Activated T-cell treated with anti-CD3 and anti-CD28 coated beads, Interleukin-2, amount 50 U/mL, for 72 hours (primary cell): ENCODE measurements at regions not wholly inside any gene's neighbourhood (a gene's known extent, or its start where the extent isn't known, plus 50 kb on each side); places are given as distances from the start of the nearest gene placed in this dataset.

ENCODE experiments used
- ATAC-seq, 2 donors: fragments of 150-1000 bp; cut with Tn5 transposase; replicated peaks in 1 of 2; 2 replicates each; pipeline ENCODE4 v1.10.0; 2021; ENCODE audit warnings: moderate library complexity in 2 of 2, mild to moderate bottlenecking in 1 of 2
- DNase-seq, 2 donors: peaks; one replicate each; pipeline ENCODE4 v3.0.0; 2021 to 2022; ENCODE audit warnings: mixed read lengths in 1 of 2
- H3K27ac Mint-ChIP-seq: one replicate; pipeline ENCODE4 v1.8.0; 2022; ENCODE audit warnings: mild to moderate bottlenecking, moderate library complexity, mixed read lengths
- H3K27me3 Mint-ChIP-seq: one replicate; pipeline ENCODE4 v1.8.0; 2022; ENCODE audit warnings: low read depth, mixed read lengths
- H3K36me3 Mint-ChIP-seq, 2 donors: one replicate each; pipeline ENCODE4 v1.8.0; 2022; ENCODE audit warnings: mixed read lengths in 2 of 2, mild to moderate bottlenecking in 1 of 2; ENCODE audit not compliant: insufficient read depth in 2 of 2
- H3K4me1 Mint-ChIP-seq: one replicate; pipeline ENCODE4 v1.8.0; 2022; ENCODE audit warnings: low read depth, mixed read lengths
- H3K4me3 Mint-ChIP-seq, 2 donors: one replicate each; pipeline ENCODE4 v1.8.0; 2022; ENCODE audit warnings: mild to moderate bottlenecking in 2 of 2, mixed read lengths in 2 of 2, moderate library complexity in 2 of 2
- H3K9me3 Mint-ChIP-seq, 2 donors: one replicate each; pipeline ENCODE4 v1.8.0; 2022; ENCODE audit warnings: mixed read lengths in 2 of 2

DNA sequence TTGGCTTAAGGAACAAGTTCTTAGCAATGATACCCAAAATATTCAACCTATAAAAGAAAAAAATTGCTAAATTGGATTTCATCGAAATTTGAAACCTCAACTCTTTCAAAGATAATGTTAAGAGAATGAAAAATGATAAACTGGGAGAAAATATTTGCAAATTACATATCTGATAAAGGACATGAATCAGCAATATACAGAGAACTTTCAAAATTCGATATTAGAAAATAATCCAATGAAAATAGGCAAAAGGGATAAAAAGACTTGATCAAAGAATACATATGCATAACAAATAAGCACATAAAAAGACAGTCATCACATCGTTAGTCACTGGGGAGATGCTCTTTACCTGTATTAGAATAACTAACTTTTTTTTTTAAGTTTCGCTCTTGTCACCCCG is 73.0 kb upstream of the NEO1 start:
- H3K4me3 Mint-ChIP-seq: no peak overlapping the region
- H3K27ac Mint-ChIP-seq: no peak overlapping the region
- no peaks in the 10 kb centered on the region for H3K36me3 Mint-ChIP-seq
- DNase-seq (no peak), ATAC-seq (no peak)
- peaks cover 16% of the 10 kb centered on the region for H3K27me3 Mint-ChIP-seq
- H3K9me3 Mint-ChIP-seq: no peaks in the 10 kb centered on the region
- H3K4me1 Mint-ChIP-seq: no peaks in the 10 kb centered on the region

- H3K27me3 Mint-ChIP-seq: peaks cover 21% of the 10 kb centered on the region
- no peak overlapping the region for H3K4me3 Mint-ChIP-seq
- H3K9me3 Mint-ChIP-seq: no peaks in the 10 kb centered on the region
- DNase-seq (no peak), ATAC-seq (no peak)
- no peak overlapping the region for H3K27ac Mint-ChIP-seq
- no peaks in the 10 kb centered on the region for H3K36me3 Mint-ChIP-seq
- H3K4me1 Mint-ChIP-seq: no peaks in the 10 kb centered on the region
These were observed 74.0 kb upstream of the NEO1 start for GRCh38 chr15:72978223-72978622.

- Mint-ChIP-seq H3K27ac (no peak overlapping the region), H3K4me1 (no peaks in the 10 kb centered on the region), H3K9me3 (no peaks in the 10 kb centered on the region), H3K27me3 (peaks cover 47% of the 10 kb centered on the region), H3K36me3 (no peaks in the 10 kb centered on the region), H3K4me3 (no peak overlapping the region)
- no peak for DNase-seq
- no peak for ATAC-seq
These were observed 79.9 kb upstream of the NEO1 start for GRCh38 chr15:72972362-72972761.

- no peak for ATAC-seq
- no peak overlapping the region for H3K27ac Mint-ChIP-seq
- H3K4me1 Mint-ChIP-seq: no peaks in the 10 kb centered on the region
- H3K4me3 Mint-ChIP-seq: no peak overlapping the region
- no peak for DNase-seq
- no peaks in the 10 kb centered on the region for H3K36me3 Mint-ChIP-seq
- H3K27me3 Mint-ChIP-seq: peaks cover 47% of the 10 kb centered on the region
- H3K9me3 Mint-ChIP-seq: no peaks in the 10 kb centered on the region
These were observed 80.5 kb upstream of the NEO1 start for GRCh38 chr15:72971766-72972165.

GRCh38 chr15:72970933-72971760 is 81.1 kb upstream of the NEO1 start:
- no peaks in the 10 kb centered on the region for H3K4me1 Mint-ChIP-seq
- ATAC-seq (no peak), DNase-seq (no peak)
- no peaks in the 10 kb centered on the region for H3K36me3 Mint-ChIP-seq
- no peak overlapping the region for H3K27ac Mint-ChIP-seq
- no peaks in the 10 kb centered on the region for H3K9me3 Mint-ChIP-seq
- no peak overlapping the region for H3K4me3 Mint-ChIP-seq
- H3K27me3 Mint-ChIP-seq: peaks cover 48% of the 10 kb centered on the region

DNA sequence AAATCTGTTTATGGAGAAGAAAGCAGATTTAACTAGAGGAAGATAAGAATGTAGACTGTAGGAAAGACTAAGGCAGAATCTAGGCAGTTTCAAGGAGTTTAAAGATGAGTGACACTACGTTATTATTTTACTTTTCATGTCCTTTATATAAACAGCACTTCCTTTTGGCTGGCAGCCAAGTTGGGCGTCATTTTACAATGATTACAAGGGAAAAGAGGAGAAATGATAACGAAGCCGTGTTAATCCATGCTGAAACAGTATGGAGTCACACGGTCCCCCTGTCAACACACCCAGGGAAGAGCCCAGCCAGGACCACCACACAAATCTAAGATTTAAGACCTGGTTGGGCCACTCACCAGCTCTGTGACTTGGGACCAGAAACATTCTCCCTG is 83.7 kb upstream of the NEO1 start:
- H3K9me3 Mint-ChIP-seq: no peaks in the 10 kb centered on the region
- no peaks in the 10 kb centered on the region for H3K36me3 Mint-ChIP-seq
- H3K27ac Mint-ChIP-seq: no peak overlapping the region
- no peak overlapping the region for H3K4me3 Mint-ChIP-seq
- ATAC-seq (no peak), DNase-seq (no peak)
- H3K27me3 Mint-ChIP-seq: peaks cover 58% of the 10 kb centered on the region
- no peaks in the 10 kb centered on the region for H3K4me1 Mint-ChIP-seq

DNA sequence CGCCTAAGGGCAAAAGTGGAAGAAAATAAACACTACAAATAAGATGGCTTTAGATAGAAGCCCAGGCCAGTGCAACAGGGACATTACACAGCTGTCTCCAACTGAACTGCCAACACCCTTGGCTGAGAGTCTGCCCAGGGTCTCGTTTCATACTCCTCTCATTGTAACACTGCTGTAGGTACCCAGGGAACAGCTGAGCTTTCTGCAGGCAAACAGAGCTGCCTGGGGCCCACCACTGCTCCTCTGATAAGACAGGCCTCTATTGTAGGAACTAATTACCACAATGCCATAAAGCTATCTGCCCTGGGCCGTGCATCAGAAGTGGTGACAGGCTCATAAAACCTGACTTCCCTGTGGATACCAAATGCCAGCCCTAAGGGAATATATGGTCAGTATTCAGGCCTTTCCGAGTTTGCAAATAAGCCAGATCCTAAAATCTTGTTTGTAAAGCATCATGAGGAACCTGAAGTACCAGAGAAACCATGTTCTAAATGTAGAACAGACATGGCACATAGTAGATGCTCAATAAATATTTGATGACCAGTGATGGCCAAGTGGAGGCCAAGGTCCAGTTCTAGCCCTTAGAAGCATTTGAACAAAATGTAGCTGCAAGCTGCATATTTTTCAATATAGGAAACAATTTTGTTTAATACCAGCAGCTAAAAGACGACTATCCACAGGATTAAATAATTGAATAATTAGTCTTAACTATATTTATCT is 84.3 kb upstream of the NEO1 start:
- H3K36me3 Mint-ChIP-seq: no peaks in the 10 kb centered on the region
- DNase-seq: no peak
- H3K9me3 Mint-ChIP-seq: no peaks in the 10 kb centered on the region
- H3K4me3 Mint-ChIP-seq: no peak overlapping the region
- peaks cover 58% of the 10 kb centered on the region for H3K27me3 Mint-ChIP-seq
- ATAC-seq: no peak
- H3K27ac Mint-ChIP-seq: no peak overlapping the region
- no peaks in the 10 kb centered on the region for H3K4me1 Mint-ChIP-seq

DNA sequence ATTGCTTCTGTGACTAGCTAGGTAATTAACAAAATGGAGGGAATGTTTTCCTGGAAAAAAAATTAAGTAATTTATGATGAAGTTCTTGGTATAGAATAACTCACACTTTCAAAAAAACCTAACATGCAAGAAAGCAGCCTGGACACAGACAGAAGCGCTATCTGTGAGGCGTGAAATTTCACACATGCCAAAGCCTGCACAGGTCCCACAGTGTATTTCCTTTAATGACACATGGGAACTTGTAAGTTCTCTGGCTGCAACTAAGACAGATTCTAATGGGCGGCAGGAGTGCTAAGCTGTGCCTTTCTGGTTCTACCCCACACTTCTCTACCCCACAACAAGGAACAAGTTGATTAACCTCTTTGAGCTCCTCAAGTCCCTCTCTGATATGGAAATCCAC is 84.9 kb upstream of the NEO1 start:
- Mint-ChIP-seq H3K27ac (no peak overlapping the region), H3K36me3 (no peaks in the 10 kb centered on the region), H3K9me3 (no peaks in the 10 kb centered on the region), H3K4me3 (no peak overlapping the region), H3K4me1 (no peaks in the 10 kb centered on the region), H3K27me3 (peaks cover 55% of the 10 kb centered on the region)
- ATAC-seq: no peak
- DNase-seq: no peak

GRCh38 chr15:72966641-72967040 is 85.6 kb upstream of the NEO1 start:
- no peak for DNase-seq
- Mint-ChIP-seq H3K4me1 (no peaks in the 10 kb centered on the region), H3K27me3 (peaks cover 48% of the 10 kb centered on the region), H3K9me3 (no peaks in the 10 kb centered on the region), H3K36me3 (no peaks in the 10 kb centered on the region), H3K27ac (no peak overlapping the region), H3K4me3 (no peak overlapping the region)
- no peak for ATAC-seq

- H3K9me3 Mint-ChIP-seq: no peaks in the 10 kb centered on the region
- no peak overlapping the region for H3K27ac Mint-ChIP-seq
- no peaks in the 10 kb centered on the region for H3K36me3 Mint-ChIP-seq
- no peaks in the 10 kb centered on the region for H3K4me1 Mint-ChIP-seq
- DNase-seq (no peak), ATAC-seq (no peak)
- H3K27me3 Mint-ChIP-seq: peaks cover 38% of the 10 kb centered on the region
- no peak overlapping the region for H3K4me3 Mint-ChIP-seq
These were observed 86.6 kb upstream of the NEO1 start for GRCh38 chr15:72965671-72966070.

GRCh38 chr15:72964542-72964941 is 87.7 kb upstream of the NEO1 start:
- ATAC-seq: no peak
- Mint-ChIP-seq H3K4me3 (no peak overlapping the region), H3K27ac (no peak overlapping the region), H3K4me1 (no peaks in the 10 kb centered on the region), H3K9me3 (no peaks in the 10 kb centered on the region), H3K36me3 (no peaks in the 10 kb centered on the region), H3K27me3 (peaks cover 29% of the 10 kb centered on the region)
- DNase-seq: no peak

- H3K9me3 Mint-ChIP-seq: no peaks in the 10 kb centered on the region
- H3K27ac Mint-ChIP-seq: no peak overlapping the region
- DNase-seq (no peak), ATAC-seq (no peak)
- H3K27me3 Mint-ChIP-seq: peaks cover 25% of the 10 kb centered on the region
- H3K36me3 Mint-ChIP-seq: no peaks in the 10 kb centered on the region
- H3K4me3 Mint-ChIP-seq: no peak overlapping the region
- no peaks in the 10 kb centered on the region for H3K4me1 Mint-ChIP-seq
These were observed 88.1 kb upstream of the NEO1 start for GRCh38 chr15:72964135-72964534.

- ATAC-seq (no peak), DNase-seq (no peak)
- no peak overlapping the region for H3K4me3 Mint-ChIP-seq
- H3K4me1 Mint-ChIP-seq: no peaks in the 10 kb centered on the region
- H3K9me3 Mint-ChIP-seq: no peaks in the 10 kb centered on the region
- no peaks in the 10 kb centered on the region for H3K36me3 Mint-ChIP-seq
- peaks cover 23% of the 10 kb centered on the region for H3K27me3 Mint-ChIP-seq
- no peak overlapping the region for H3K27ac Mint-ChIP-seq
These were observed 90.1 kb upstream of the NEO1 start for GRCh38 chr15:72962054-72962702.
